ENCODE measurements at regions not wholly inside any gene's neighbourhood (a gene's known extent, or its start where the extent isn't known, plus 50 kb on each side); places are given as distances from the start of the nearest gene placed in this dataset.

GRCh38 chr5:38613992-38614836, 57.8 kb upstream of the LIFR start:
- H3K4me3 ChIP-seq = no peak overlapping the region
- no peaks in the 10 kb centered on the region for H3K27me3 ChIP-seq
- H3K27ac ChIP-seq = peak overlapping the region; percentile 35
- WGBS = 52% methylated on average over 5 of the region's 5 CpGs
- H3K4me1 ChIP-seq = peaks cover 16% of the 10 kb centered on the region
- H3K9me3 ChIP-seq = peaks cover 4% of the 10 kb centered on the region
- TF ChIP-seq CTCF (IDR thresholded peaks at IDR 0.05) = no peak
- no peak for TF ChIP-seq POLR2AphosphoS5 (IDR thresholded peaks at IDR 0.05)
- TF ChIP-seq EP300 (IDR thresholded peaks at IDR 0.05) = no peak
- no peak for TF ChIP-seq POLR2A (IDR thresholded peaks at IDR 0.05)
- DNase-seq (ENCODE audit: low spot score in 2 of 2) = no peak
- H3K36me3 ChIP-seq = no peaks in the 10 kb centered on the region

- Histone ChIP-seq H3K9me3 (peaks cover 4% of the 10 kb centered on the region), H3K4me1 (peaks cover 16% of the 10 kb centered on the region), H3K4me3 (no peak overlapping the region), H3K27ac (no peak overlapping the region), H3K36me3 (no peaks in the 10 kb centered on the region), H3K27me3 (no peaks in the 10 kb centered on the region)
- 78% methylated on average over 1 of the region's 1 CpG for WGBS
- TF ChIP-seq POLR2A (IDR thresholded peaks at IDR 0.05) = no peak
- no peak for TF ChIP-seq CTCF (IDR thresholded peaks at IDR 0.05)
- TF ChIP-seq POLR2AphosphoS5 (IDR thresholded peaks at IDR 0.05) = no peak
- TF ChIP-seq EP300 (IDR thresholded peaks at IDR 0.05) = no peak
- DNase-seq (ENCODE audit: low spot score in 2 of 2) = no peak
These were observed 58.6 kb upstream of the LIFR start for GRCh38 chr5:38615042-38615441.

- WGBS = 31% methylated on average over 3 of the region's 3 CpGs
- H3K9me3 ChIP-seq = peaks cover 4% of the 10 kb centered on the region
- TF ChIP-seq POLR2AphosphoS5 (IDR thresholded peaks at IDR 0.05) = no peak
- TF ChIP-seq POLR2A (IDR thresholded peaks at IDR 0.05) = no peak
- TF ChIP-seq CTCF (IDR thresholded peaks at IDR 0.05) = no peak
- TF ChIP-seq EP300 (IDR thresholded peaks at IDR 0.05) = no peak
- H3K4me1 ChIP-seq = peaks cover 16% of the 10 kb centered on the region
- DNase-seq (ENCODE audit: low spot score in 2 of 2) = no peak
- no peaks in the 10 kb centered on the region for H3K36me3 ChIP-seq
- no peak overlapping the region for H3K27ac ChIP-seq
- H3K27me3 ChIP-seq = no peaks in the 10 kb centered on the region
- H3K4me3 ChIP-seq = no peak overlapping the region
These were observed 59.6 kb upstream of the LIFR start for GRCh38 chr5:38615981-38616451.

GRCh38 chr5:38618154-38618553, 61.7 kb upstream of the LIFR start:
- DNase-seq (ENCODE audit: low spot score in 2 of 2) = no peak
- TF ChIP-seq POLR2AphosphoS5 (IDR thresholded peaks at IDR 0.05) (no peak), CTCF (IDR thresholded peaks at IDR 0.05) (no peak), POLR2A (IDR thresholded peaks at IDR 0.05) (no peak), EP300 (IDR thresholded peaks at IDR 0.05) (no peak)
- WGBS = 94% methylated on average over 1 of the region's 1 CpG

GRCh38 chr5:38621331-38621730, 64.9 kb upstream of the LIFR start:
- Histone ChIP-seq H3K27ac (no peak overlapping the region), H3K4me1 (peaks cover 2% of the 10 kb centered on the region), H3K9me3 (peaks cover 4% of the 10 kb centered on the region), H3K4me3 (no peak overlapping the region), H3K36me3 (no peaks in the 10 kb centered on the region), H3K27me3 (no peaks in the 10 kb centered on the region)
- TF ChIP-seq EP300 (IDR thresholded peaks at IDR 0.05) (no peak), POLR2AphosphoS5 (IDR thresholded peaks at IDR 0.05) (no peak), POLR2A (IDR thresholded peaks at IDR 0.05) (no peak), CTCF (IDR thresholded peaks at IDR 0.05) (no peak)
- no peak for DNase-seq (ENCODE audit: low spot score in 2 of 2)

More at GRCh38 chr5:38618154-38618553, 61.7 kb upstream of the LIFR start:
- Histone ChIP-seq H3K4me3 (no peak overlapping the region), H3K4me1 (peaks cover 16% of the 10 kb centered on the region), H3K27ac (no peak overlapping the region), H3K36me3 (no peaks in the 10 kb centered on the region), H3K9me3 (peaks cover 4% of the 10 kb centered on the region), H3K27me3 (no peaks in the 10 kb centered on the region)
